GM12801 (cell line): ENCODE measurements at regions not wholly inside any gene's neighbourhood (a gene's known extent, or its start where the extent isn't known, plus 50 kb on each side); places are given as distances from the start of the nearest gene placed in this dataset.

Source experiments
- TF ChIP-seq, protein P1 (sequence below): IDR thresholded peaks from one replicate; pipeline ENCODE4 v1.5.1; 2011; ENCODE audit warnings: control low read depth; ENCODE audit not compliant: insufficient read length; ENCODE audit errors: extremely low read depth

DNA sequence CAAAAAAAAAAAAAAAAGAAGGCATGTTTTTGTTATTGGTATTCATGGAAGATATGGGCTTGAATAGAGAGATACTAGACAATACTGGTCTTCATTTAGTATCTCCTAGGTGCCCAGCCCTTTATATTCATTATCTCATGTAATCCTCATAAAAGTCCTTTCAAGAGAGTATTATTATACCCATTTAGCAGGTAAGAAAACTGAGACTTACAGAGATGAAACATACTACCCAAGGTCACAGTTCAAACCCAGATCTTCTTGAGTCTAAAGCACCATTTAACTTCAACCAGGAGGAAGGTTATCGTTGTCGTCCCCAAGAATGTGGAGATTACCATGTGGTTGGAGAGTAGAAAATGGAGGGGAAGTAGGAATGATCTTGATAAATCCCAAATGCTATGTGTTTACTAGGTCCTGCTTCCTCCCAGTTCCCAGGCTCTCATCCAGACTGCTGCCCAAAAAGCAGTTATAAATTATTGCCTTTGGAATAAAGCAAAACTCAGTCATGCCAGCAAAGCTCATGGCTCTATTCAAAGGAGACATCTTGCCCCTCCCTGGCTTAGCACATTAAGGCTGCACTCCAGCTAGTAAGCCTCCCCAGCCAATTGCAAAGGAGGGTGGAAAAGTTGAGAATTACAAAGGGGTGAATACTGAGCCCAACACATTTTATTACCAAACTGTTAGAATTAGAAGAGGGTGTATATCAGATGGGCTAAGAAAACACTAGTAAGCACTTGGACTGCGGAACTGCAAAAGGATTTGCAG lies 163.9 kb downstream of the PIK3R1 start:
- TF ChIP-seq, protein P1, sequence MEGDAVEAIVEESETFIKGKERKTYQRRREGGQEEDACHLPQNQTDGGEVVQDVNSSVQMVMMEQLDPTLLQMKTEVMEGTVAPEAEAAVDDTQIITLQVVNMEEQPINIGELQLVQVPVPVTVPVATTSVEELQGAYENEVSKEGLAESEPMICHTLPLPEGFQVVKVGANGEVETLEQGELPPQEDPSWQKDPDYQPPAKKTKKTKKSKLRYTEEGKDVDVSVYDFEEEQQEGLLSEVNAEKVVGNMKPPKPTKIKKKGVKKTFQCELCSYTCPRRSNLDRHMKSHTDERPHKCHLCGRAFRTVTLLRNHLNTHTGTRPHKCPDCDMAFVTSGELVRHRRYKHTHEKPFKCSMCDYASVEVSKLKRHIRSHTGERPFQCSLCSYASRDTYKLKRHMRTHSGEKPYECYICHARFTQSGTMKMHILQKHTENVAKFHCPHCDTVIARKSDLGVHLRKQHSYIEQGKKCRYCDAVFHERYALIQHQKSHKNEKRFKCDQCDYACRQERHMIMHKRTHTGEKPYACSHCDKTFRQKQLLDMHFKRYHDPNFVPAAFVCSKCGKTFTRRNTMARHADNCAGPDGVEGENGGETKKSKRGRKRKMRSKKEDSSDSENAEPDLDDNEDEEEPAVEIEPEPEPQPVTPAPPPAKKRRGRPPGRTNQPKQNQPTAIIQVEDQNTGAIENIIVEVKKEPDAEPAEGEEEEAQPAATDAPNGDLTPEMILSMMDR, result no peak

DNA sequence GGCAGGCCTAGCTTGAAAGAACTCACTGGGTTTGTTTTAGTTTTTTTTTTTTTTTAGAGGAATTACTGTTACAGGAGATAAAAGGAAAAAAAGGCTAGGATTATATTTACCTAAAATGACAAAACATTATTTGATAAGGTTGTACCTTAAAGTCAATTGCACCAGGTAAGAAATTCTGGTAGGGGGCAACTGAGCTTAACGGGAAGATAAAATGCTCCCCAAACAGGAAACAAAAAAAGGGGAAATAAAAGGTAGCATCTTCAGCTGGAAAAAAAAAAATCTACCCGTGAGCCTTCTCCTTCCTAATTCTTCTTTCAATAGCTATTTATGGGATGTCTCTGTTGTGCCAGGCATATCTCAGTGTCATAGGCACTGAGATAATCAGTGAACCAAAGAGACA lies 164.5 kb downstream of the PIK3R1 start:
- TF ChIP-seq, protein P1, result no peak

DNA sequence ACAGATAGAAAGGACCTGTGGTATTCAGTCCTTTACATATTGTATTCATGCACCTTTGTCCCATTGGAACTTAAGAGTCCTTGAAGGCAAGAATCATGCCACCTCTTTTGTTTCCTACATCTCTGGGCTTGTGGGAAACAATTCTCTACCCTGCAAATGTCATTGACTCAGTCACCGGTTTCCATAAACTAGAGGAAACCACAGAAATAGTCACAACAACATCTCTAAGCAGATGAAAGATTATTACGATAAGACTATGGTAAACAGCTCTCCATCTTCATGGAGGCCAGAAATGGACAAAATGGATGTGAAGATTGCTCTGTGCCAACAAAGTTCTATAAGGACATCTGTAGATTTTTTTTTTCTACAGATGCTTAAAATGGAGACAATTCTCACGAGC lies 165.5 kb downstream of the PIK3R1 start:
- TF ChIP-seq, protein P1, result no peak

DNA sequence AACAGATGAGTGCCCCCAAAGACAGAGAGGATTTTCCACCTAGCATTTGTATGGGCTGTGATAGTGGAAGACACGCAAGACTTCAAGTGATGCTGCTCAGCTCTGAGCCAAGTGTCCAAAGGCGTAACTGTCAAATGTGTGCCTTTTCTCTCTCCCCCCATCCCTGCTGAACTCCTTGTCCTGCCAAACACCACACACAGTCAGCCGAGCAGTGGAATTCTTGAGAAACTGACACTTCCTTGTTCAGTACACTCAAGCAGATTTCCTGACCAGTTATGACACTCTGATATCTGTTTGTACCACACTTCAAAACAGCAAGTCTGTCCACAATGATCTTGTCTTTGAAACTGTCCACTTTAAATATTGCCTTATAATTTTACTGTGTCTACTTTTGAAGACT lies 166.4 kb downstream of the PIK3R1 start:
- TF ChIP-seq, protein P1, result no peak

DNA sequence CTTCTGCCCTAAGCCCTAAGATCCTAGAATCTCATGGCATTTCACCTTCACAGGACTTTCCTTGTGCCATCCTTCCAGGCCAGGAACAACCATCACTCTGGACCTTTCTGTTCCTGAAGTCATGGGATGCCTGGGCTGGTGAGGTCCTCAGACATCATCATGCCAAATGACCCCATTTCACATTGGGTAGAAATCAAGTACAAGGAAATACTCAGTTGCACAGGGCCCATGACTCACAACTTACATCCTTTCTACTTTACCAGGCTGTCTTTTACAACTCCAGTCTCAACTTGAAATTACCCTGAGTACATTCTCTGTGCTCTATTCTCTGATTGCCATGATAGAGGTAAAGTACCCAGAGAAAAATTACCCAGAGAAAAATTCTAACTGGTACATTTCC lies 167.1 kb downstream of the PIK3R1 start:
- TF ChIP-seq, protein P1, result no peak

DNA sequence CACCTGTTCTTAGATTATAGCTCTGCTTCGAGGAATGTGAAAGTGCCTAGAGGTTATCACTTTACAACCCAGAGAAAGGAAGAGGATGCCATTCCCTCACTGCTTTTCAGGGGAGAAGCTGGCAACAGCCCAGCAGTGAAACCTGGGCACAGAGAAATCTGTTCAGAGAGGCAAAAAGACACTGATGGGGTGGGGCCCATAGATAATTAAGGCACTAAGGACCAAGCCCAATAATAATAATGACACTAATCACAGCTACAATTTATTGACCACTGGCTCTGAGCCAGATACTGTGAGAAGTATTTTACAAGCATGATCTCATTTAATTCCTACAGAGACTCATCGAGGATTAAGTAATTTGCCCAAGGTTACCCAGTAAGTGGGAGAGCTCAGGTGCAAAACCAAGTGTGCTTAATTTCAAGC lies 168.3 kb downstream of the PIK3R1 start:
- TF ChIP-seq, protein P1, result no peak

DNA sequence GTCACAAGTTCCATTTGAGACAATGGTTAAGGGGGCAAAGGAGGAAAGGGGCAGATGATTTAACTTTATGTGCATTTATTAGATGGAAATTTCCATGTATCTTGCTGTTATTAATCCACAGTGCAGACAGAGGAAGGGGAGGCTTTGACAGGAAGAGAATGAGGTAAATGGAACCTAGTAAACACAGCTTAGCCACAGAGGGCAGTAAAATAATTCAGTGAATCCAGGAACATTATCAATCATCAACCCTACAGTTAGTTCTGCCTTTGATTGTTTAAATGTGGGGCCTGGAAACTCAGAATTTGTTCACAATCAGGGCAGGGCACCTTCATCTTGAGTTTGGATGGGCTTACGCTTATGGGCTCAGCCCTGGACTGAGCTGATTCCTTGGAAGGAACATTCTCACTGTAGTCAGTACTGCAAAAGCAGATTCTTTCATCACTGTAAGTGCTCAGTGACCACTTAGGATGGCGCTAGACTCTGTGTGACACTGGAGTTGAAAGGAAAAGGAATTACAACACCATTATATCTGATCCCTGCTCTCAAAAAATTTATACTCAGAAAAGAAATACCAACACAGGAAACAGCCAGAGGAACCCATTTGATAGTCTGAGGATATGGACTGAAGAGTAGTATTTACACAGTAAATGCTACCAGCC lies 169.5 kb downstream of the PIK3R1 start:
- TF ChIP-seq, protein P1, result no peak
